ENCODE measurements at regions not wholly inside any gene's neighbourhood (a gene's known extent, or its start where the extent isn't known, plus 50 kb on each side); places are given as distances from the start of the nearest gene placed in this dataset.
"Not testable (repeated sequence)": the region's sequence is repeated elsewhere in the genome, so short reads cannot be mapped to it uniquely, and the experiment has no call there.

DNA sequence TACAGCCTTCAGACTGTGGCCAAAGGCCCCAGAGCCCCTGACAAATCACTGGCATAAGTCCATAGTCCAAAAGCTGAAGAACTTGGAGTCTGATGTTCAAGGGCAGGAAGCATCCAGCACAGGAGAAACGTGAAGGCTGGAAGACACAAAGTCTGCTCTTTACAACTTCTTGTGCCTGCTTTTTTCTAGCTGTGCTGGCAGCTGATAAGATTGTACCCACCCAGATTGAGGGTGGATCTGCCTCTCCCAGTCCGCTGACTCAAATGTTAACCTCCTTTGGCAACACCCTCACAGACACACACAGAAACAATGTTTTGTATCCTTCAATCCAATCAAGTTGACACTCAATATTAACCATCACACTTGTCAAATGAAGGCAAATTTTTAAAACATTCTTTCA, 959.5 kb downstream of the FSCB start:
- H2BK120ac ChIP-seq (ENCODE audit: low read depth, low read length); H3K4me1 ChIP-seq (ENCODE audit: control insufficient read depth, insufficient read depth, low read depth, low read length); H2AFZ ChIP-seq (ENCODE audit: low read depth, low read length); H2BK5ac ChIP-seq (ENCODE audit: low read depth, low read length, poor library complexity, severe bottlenecking); H2BK12ac ChIP-seq (ENCODE audit: low read length in 2 of 2); H4K91ac ChIP-seq (ENCODE audit: low read length); H3K9me3 ChIP-seq (ENCODE audit: control insufficient read depth, low read length); H3K14ac ChIP-seq (ENCODE audit: low read length in 2 of 2); H3K27me3 ChIP-seq (ENCODE audit: control insufficient read depth in 1 of 2, insufficient read depth in 1 of 2, low read length in 2 of 2); DNase-seq; H3K4me3 ChIP-seq (ENCODE audit: insufficient read depth in 1 of 2, low read depth in 1 of 2, low read length in 2 of 2); H2AK5ac ChIP-seq (ENCODE audit: low read length, severe bottlenecking); H4K8ac ChIP-seq (ENCODE audit: low read length); H3K9ac ChIP-seq (ENCODE audit: low read length); H3K23ac ChIP-seq (ENCODE audit: low read length in 2 of 2); H3K4ac ChIP-seq (ENCODE audit: low read depth in 1 of 2, low read length in 2 of 2); H3K27ac ChIP-seq (ENCODE audit: low read length, poor library complexity, severe bottlenecking); H2BK15ac ChIP-seq (ENCODE audit: low read depth, poor library complexity, severe bottlenecking); H3K36me3 ChIP-seq (ENCODE audit: control insufficient read depth in 1 of 2, insufficient read depth in 2 of 2, low read depth in 1 of 2, low read length in 2 of 2); H3K79me1 ChIP-seq (replicated peaks; ENCODE audit: low read length, poor library complexity, severe bottlenecking); H3K18ac ChIP-seq (ENCODE audit: low read depth in 1 of 2, low read length in 2 of 2); H3K4me2 ChIP-seq (ENCODE audit: low read length, poor library complexity, severe bottlenecking): not testable (repeated sequence)
- WGBS, result 75% methylated on average over 2 of the region's 2 CpGs

DNA sequence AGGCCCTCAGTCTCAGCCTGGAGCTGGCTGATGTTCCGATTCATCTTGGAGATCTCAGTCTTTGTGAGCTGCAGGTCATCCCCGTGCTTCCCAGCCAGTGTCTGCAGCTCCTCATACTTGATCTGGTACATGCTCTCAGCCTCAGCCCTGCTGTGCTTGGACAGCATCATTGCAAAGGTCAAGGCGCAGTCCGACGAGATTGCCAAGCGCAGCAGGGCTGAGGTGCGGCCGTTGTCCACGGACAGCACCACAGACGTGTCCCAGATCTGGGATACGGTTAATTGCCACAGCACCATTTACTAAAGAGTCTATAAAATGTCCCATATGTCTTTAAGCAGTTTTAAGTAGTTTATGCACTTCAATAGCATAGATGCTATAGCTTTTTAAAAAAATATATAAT, 965.7 kb downstream of the FSCB start:
- H3K14ac ChIP-seq (ENCODE audit: low read length in 2 of 2), result no peak overlapping the region
- no peak overlapping the region for H3K4ac ChIP-seq (ENCODE audit: low read depth in 1 of 2, low read length in 2 of 2)
- H3K4me3 ChIP-seq (ENCODE audit: insufficient read depth in 1 of 2, low read depth in 1 of 2, low read length in 2 of 2), result no peak overlapping the region
- H3K27me3 ChIP-seq (ENCODE audit: control insufficient read depth in 1 of 2, insufficient read depth in 1 of 2, low read length in 2 of 2), result no peaks in the 10 kb centered on the region
- no peak overlapping the region for H3K9ac ChIP-seq (ENCODE audit: low read length)
- H3K4me1 ChIP-seq (ENCODE audit: control insufficient read depth, insufficient read depth, low read depth, low read length), result no peaks in the 10 kb centered on the region
- no peak for DNase-seq
- H2AK5ac ChIP-seq (ENCODE audit: low read length, severe bottlenecking), result no peak overlapping the region
- no peak overlapping the region for H2BK15ac ChIP-seq (ENCODE audit: low read depth, poor library complexity, severe bottlenecking)
- H2AFZ ChIP-seq (ENCODE audit: low read depth, low read length), result no peak overlapping the region
- peak overlapping the region; percentile 60 for H4K8ac ChIP-seq (ENCODE audit: low read length)
- WGBS, result 98% methylated on average over 9 of the region's 11 CpGs
- no peak overlapping the region for H2BK120ac ChIP-seq (ENCODE audit: low read depth, low read length)
- no peak overlapping the region for H2BK12ac ChIP-seq (ENCODE audit: low read length in 2 of 2)
- no peak overlapping the region for H3K18ac ChIP-seq (ENCODE audit: low read depth in 1 of 2, low read length in 2 of 2)
- H2BK5ac ChIP-seq (ENCODE audit: low read depth, low read length, poor library complexity, severe bottlenecking), result no peak overlapping the region
- no peaks in the 10 kb centered on the region for H3K36me3 ChIP-seq (ENCODE audit: control insufficient read depth in 1 of 2, insufficient read depth in 2 of 2, low read depth in 1 of 2, low read length in 2 of 2)
- peak overlapping the region; percentile 18 for H4K91ac ChIP-seq (ENCODE audit: low read length)
- no peak overlapping the region for H3K27ac ChIP-seq (ENCODE audit: low read length, poor library complexity, severe bottlenecking)
- H3K9me3 ChIP-seq (ENCODE audit: control insufficient read depth, low read length), result no peaks in the 10 kb centered on the region
- H3K79me1 ChIP-seq (replicated peaks; ENCODE audit: low read length, poor library complexity, severe bottlenecking), result no peaks in the 10 kb centered on the region
- H3K4me2 ChIP-seq (ENCODE audit: low read length, poor library complexity, severe bottlenecking), result no peak overlapping the region
- no peak overlapping the region for H3K23ac ChIP-seq (ENCODE audit: low read length in 2 of 2)

DNA sequence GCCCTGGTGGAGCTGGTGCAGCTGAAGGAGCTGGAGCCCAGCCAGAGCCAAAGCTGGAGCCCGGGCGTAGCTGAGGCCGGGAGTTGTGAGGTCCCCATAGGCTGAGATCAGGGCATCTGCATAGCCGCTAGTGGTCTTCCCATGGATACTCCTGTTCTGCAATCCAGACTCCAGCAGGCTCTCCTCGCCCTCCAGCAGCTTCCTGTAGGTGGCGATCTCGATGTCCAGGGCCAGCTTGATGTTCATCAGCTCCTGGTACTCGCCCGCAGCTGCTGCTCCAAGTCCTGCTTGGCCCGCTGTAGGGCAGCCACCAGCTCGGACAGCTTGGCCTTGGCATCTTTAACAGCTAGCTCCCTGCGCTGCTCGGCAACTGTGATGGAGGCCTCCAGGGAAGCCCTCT, 966.1 kb downstream of the FSCB start:
- Histone ChIP-seq H2AFZ (ENCODE audit: low read depth, low read length) (no peak overlapping the region), H3K4me3 (ENCODE audit: insufficient read depth in 1 of 2, low read depth in 1 of 2, low read length in 2 of 2) (no peak overlapping the region), H2BK5ac (ENCODE audit: low read depth, low read length, poor library complexity, severe bottlenecking) (no peak overlapping the region), H3K27me3 (ENCODE audit: control insufficient read depth in 1 of 2, insufficient read depth in 1 of 2, low read length in 2 of 2) (no peaks in the 10 kb centered on the region), H3K9me3 (ENCODE audit: control insufficient read depth, low read length) (no peaks in the 10 kb centered on the region), H3K9ac (ENCODE audit: low read length) (no peak overlapping the region), H2BK120ac (ENCODE audit: low read depth, low read length) (no peak overlapping the region), H2BK12ac (ENCODE audit: low read length in 2 of 2) (no peak overlapping the region), H3K23ac (ENCODE audit: low read length in 2 of 2) (no peak overlapping the region), H3K36me3 (ENCODE audit: control insufficient read depth in 1 of 2, insufficient read depth in 2 of 2, low read depth in 1 of 2, low read length in 2 of 2) (no peaks in the 10 kb centered on the region), H3K4me2 (ENCODE audit: low read length, poor library complexity, severe bottlenecking) (no peak overlapping the region), H2AK5ac (ENCODE audit: low read length, severe bottlenecking) (no peak overlapping the region), H3K4ac (ENCODE audit: low read depth in 1 of 2, low read length in 2 of 2) (no peak overlapping the region), H4K8ac (ENCODE audit: low read length) (peak overlapping the region; percentile 60), H4K91ac (ENCODE audit: low read length) (no peak overlapping the region), H3K18ac (ENCODE audit: low read depth in 1 of 2, low read length in 2 of 2) (no peak overlapping the region), H3K79me1 (replicated peaks; ENCODE audit: low read length, poor library complexity, severe bottlenecking) (no peaks in the 10 kb centered on the region), H2BK15ac (ENCODE audit: low read depth, poor library complexity, severe bottlenecking) (peak overlapping the region; percentile 80), H3K4me1 (ENCODE audit: control insufficient read depth, insufficient read depth, low read depth, low read length) (no peaks in the 10 kb centered on the region), H3K27ac (ENCODE audit: low read length, poor library complexity, severe bottlenecking) (no peak overlapping the region), H3K14ac (ENCODE audit: low read length in 2 of 2) (no peak overlapping the region)
- DNase-seq, result peak; percentile 1
- 81% methylated on average over 13 of the region's 13 CpGs for WGBS

DNA sequence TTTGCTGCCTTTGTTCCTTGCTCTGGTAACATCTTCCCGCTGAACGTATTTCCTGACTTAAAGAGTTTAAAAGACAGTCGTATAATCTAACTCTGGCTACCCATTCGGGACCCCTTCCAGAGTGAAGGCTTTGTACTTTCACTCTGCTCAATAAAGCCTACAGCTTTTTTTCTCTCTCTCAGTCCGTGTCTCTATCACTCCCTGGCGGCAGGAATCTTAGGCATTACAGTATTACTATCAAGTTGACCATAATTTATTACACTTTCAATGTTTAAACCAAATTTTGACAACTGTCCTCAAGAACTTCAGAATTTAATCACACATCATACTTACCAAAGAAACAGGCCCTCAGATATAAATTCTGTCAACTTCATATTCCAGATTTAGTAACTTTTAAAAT, 967.9 kb downstream of the FSCB start:
- H3K4me2 ChIP-seq (ENCODE audit: low read length, poor library complexity, severe bottlenecking), result no peak overlapping the region
- no peak overlapping the region for H2AK5ac ChIP-seq (ENCODE audit: low read length, severe bottlenecking)
- H3K4me1 ChIP-seq (ENCODE audit: control insufficient read depth, insufficient read depth, low read depth, low read length), result no peaks in the 10 kb centered on the region
- no peak overlapping the region for H3K4ac ChIP-seq (ENCODE audit: low read depth in 1 of 2, low read length in 2 of 2)
- H3K27ac ChIP-seq (ENCODE audit: low read length, poor library complexity, severe bottlenecking), result no peak overlapping the region
- H2BK120ac ChIP-seq (ENCODE audit: low read depth, low read length), result no peak overlapping the region
- no peak overlapping the region for H3K18ac ChIP-seq (ENCODE audit: low read depth in 1 of 2, low read length in 2 of 2)
- H4K8ac ChIP-seq (ENCODE audit: low read length), result no peak overlapping the region
- H3K79me1 ChIP-seq (replicated peaks; ENCODE audit: low read length, poor library complexity, severe bottlenecking), result no peaks in the 10 kb centered on the region
- no peaks in the 10 kb centered on the region for H3K27me3 ChIP-seq (ENCODE audit: control insufficient read depth in 1 of 2, insufficient read depth in 1 of 2, low read length in 2 of 2)
- no peaks in the 10 kb centered on the region for H3K9me3 ChIP-seq (ENCODE audit: control insufficient read depth, low read length)
- H2BK15ac ChIP-seq (ENCODE audit: low read depth, poor library complexity, severe bottlenecking), result no peak overlapping the region
- DNase-seq, result peak; percentile 64
- H4K91ac ChIP-seq (ENCODE audit: low read length), result no peak overlapping the region
- no peaks in the 10 kb centered on the region for H3K36me3 ChIP-seq (ENCODE audit: control insufficient read depth in 1 of 2, insufficient read depth in 2 of 2, low read depth in 1 of 2, low read length in 2 of 2)
- H2AFZ ChIP-seq (ENCODE audit: low read depth, low read length), result no peak overlapping the region
- H2BK12ac ChIP-seq (ENCODE audit: low read length in 2 of 2), result no peak overlapping the region
- H3K14ac ChIP-seq (ENCODE audit: low read length in 2 of 2), result no peak overlapping the region
- no peak overlapping the region for H3K23ac ChIP-seq (ENCODE audit: low read length in 2 of 2)
- no peak overlapping the region for H2BK5ac ChIP-seq (ENCODE audit: low read depth, low read length, poor library complexity, severe bottlenecking)
- H3K4me3 ChIP-seq (ENCODE audit: insufficient read depth in 1 of 2, low read depth in 1 of 2, low read length in 2 of 2), result peak overlapping the region in 1 of 2 experiments; percentile 56
- H3K9ac ChIP-seq (ENCODE audit: low read length), result no peak overlapping the region
- WGBS, result 5% methylated on average over 6 of the region's 6 CpGs

Data from mesenchymal stem cell (in vitro differentiated cells and primary cell).